GM19043 (cell line): ENCODE measurements at regions not wholly inside any gene's neighbourhood (a gene's known extent, or its start where the extent isn't known, plus 50 kb on each side); places are given as distances from the start of the nearest gene placed in this dataset.
"Not testable (repeated sequence)": the region's sequence is repeated elsewhere in the genome, so short reads cannot be mapped to it uniquely, and the experiment has no call there.

Source experiments
- ATAC-seq: cut with Tn5 transposase; IDR thresholded peaks from one replicate; pipeline ENCODE4 v1.9.1; 2021; ENCODE audit warnings: low read depth; ENCODE audit not compliant: unreplicated experiment

GRCh38 chr6:51456282-51456681 is 631.1 kb downstream of the PKHD1 start:
- no peak for ATAC-seq

- peak; percentile 94 for ATAC-seq
These were observed 627.5 kb downstream of the PKHD1 start for GRCh38 chr6:51459958-51460357.

GRCh38 chr6:51462896-51463295 is 624.5 kb downstream of the PKHD1 start:
- ATAC-seq, result no peak

GRCh38 chr6:51463321-51463720 is 624.1 kb downstream of the PKHD1 start:
- ATAC-seq, result no peak

GRCh38 chr6:51464956-51465355 is 622.5 kb downstream of the PKHD1 start:
- ATAC-seq, result no peak

- ATAC-seq, result no peak
These were observed 621.0 kb downstream of the PKHD1 start for GRCh38 chr6:51466427-51466826.

GRCh38 chr6:51467231-51467952 is 620.0 kb downstream of the PKHD1 start:
- no peak for ATAC-seq

- ATAC-seq, result no peak
These were observed 618.7 kb downstream of the PKHD1 start for GRCh38 chr6:51468704-51469103.

- ATAC-seq, result no peak
These were observed 614.5 kb downstream of the PKHD1 start for GRCh38 chr6:51472745-51473487.

GRCh38 chr6:51474022-51474975 is 613.1 kb downstream of the PKHD1 start:
- ATAC-seq, result no peak

- no peak for ATAC-seq
These were observed 609.6 kb downstream of the PKHD1 start for GRCh38 chr6:51477711-51478311.

GRCh38 chr6:51479296-51479695 is 608.1 kb downstream of the PKHD1 start:
- ATAC-seq, result no peak

GRCh38 chr6:51480040-51480439 is 607.4 kb downstream of the PKHD1 start:
- ATAC-seq, result no peak

GRCh38 chr6:51485869-51486268 is 601.5 kb downstream of the PKHD1 start:
- ATAC-seq, result not testable (repeated sequence)

GRCh38 chr6:51487937-51488336 is 599.5 kb downstream of the PKHD1 start:
- no peak for ATAC-seq

GRCh38 chr6:51489133-51489532 is 598.3 kb downstream of the PKHD1 start:
- no peak for ATAC-seq

- no peak for ATAC-seq
These were observed 597.3 kb downstream of the PKHD1 start for GRCh38 chr6:51490101-51490500.

- ATAC-seq, result no peak
These were observed 593.1 kb downstream of the PKHD1 start for GRCh38 chr6:51494342-51494741.

GRCh38 chr6:51495096-51495495 is 592.3 kb downstream of the PKHD1 start:
- ATAC-seq, result no peak

GRCh38 chr6:51495610-51496396 is 591.6 kb downstream of the PKHD1 start:
- ATAC-seq, result no peak
